ENCODE measurements at regions not wholly inside any gene's neighbourhood (a gene's known extent, or its start where the extent isn't known, plus 50 kb on each side); places are given as distances from the start of the nearest gene placed in this dataset.

GRCh38 chr21:30962013-30962412, 76.3 kb downstream of the KRTAP19-8 start:
- DNase-seq (ENCODE audit: low read depth, low spot score) (no peak), FAIRE-seq (no peak)
- no peak overlapping the region for H3K9ac ChIP-seq (replicated peaks; ENCODE audit: extremely low read depth, insufficient read depth, low read length)
- dilution Hi-C loops (cut with MboI; ENCODE audit: extremely low pct_ligation_motif_present, low sequenced_read_pairs) (no loop called here), intact Hi-C loops (cut with micrococcal nuclease) (no loop called here)
- ChIA-PET CTCF (no interaction called here), POLR2A (no interaction called here)
- TF ChIP-seq GATA2 (IDR thresholded peaks at IDR 0.05; ENCODE audit: insufficient read depth, insufficient read length, low read depth, low read length), result no peak
- TF ChIP-seq POLR2AphosphoS5 (IDR thresholded peaks at IDR 0.05; ENCODE audit: insufficient read depth, low read depth, low read length), result no peak
- no peak for TF ChIP-seq MAX (IDR thresholded peaks at IDR 0.05; ENCODE audit: insufficient read depth, insufficient read length)
- no peak for TF ChIP-seq POLR2A (IDR thresholded peaks at IDR 0.05; ENCODE audit: low read depth, low read length)
- TF ChIP-seq MYC (IDR thresholded peaks at IDR 0.05; ENCODE audit: low read depth, low read length), result no peak
- no peak for TF ChIP-seq EZH2 (IDR thresholded peaks at IDR 0.05; ENCODE audit: borderline replicate concordance, low read depth, low read length, severe bottlenecking)
- no peak for TF ChIP-seq JUN (IDR thresholded peaks at IDR 0.05; ENCODE audit: borderline replicate concordance, insufficient read depth, insufficient read length, low read depth)
- no peak for TF ChIP-seq FOS (IDR thresholded peaks at IDR 0.05; ENCODE audit: borderline replicate concordance, insufficient read depth, low read length)
- TF ChIP-seq, protein P1, sequence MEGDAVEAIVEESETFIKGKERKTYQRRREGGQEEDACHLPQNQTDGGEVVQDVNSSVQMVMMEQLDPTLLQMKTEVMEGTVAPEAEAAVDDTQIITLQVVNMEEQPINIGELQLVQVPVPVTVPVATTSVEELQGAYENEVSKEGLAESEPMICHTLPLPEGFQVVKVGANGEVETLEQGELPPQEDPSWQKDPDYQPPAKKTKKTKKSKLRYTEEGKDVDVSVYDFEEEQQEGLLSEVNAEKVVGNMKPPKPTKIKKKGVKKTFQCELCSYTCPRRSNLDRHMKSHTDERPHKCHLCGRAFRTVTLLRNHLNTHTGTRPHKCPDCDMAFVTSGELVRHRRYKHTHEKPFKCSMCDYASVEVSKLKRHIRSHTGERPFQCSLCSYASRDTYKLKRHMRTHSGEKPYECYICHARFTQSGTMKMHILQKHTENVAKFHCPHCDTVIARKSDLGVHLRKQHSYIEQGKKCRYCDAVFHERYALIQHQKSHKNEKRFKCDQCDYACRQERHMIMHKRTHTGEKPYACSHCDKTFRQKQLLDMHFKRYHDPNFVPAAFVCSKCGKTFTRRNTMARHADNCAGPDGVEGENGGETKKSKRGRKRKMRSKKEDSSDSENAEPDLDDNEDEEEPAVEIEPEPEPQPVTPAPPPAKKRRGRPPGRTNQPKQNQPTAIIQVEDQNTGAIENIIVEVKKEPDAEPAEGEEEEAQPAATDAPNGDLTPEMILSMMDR (IDR thresholded peaks at IDR 0.05; ENCODE audit: extremely low read depth in 1 of 2, insufficient read depth in 1 of 2, low read depth in 1 of 2, low read length in 2 of 2), result no peak
- no peaks in the 10 kb centered on the region for H3K27me3 ChIP-seq (ENCODE audit: control insufficient read depth in 2 of 2, insufficient read depth in 2 of 2, low read length in 2 of 2)
- no peak overlapping the region for H3K4me2 ChIP-seq (ENCODE audit: insufficient read depth, low read length)
- no peaks in the 10 kb centered on the region for H4K20me1 ChIP-seq (replicated peaks; ENCODE audit: control insufficient read depth, extremely low read depth, insufficient read depth, low read length)
- H2AFZ ChIP-seq (ENCODE audit: low read depth, low read length), result no peak overlapping the region
- H3K36me3 ChIP-seq (ENCODE audit: control insufficient read depth in 2 of 2, extremely low read depth in 1 of 2, insufficient read depth in 2 of 2, low read length in 2 of 2), result no peaks in the 10 kb centered on the region
- no peaks in the 10 kb centered on the region for H3K9me1 ChIP-seq (replicated peaks; ENCODE audit: control insufficient read depth, extremely low read depth, insufficient read depth, low read length)
- no peak overlapping the region for H3K27ac ChIP-seq (ENCODE audit: insufficient read depth, low read depth, low read length)
- H3K4me3 ChIP-seq (replicated peaks in 1 of 3; ENCODE audit: insufficient read depth in 1 of 3, low read depth in 1 of 3, low read length in 3 of 3), result no peak overlapping the region
- no TSS peak for BruUV-seq (replicated peaks)
- peaks cover 7% of the 10 kb centered on the region for H3K9me3 ChIP-seq (replicated peaks; ENCODE audit: control insufficient read depth, insufficient read depth, low read length)
- no peaks in the 10 kb centered on the region for H3K79me2 ChIP-seq (ENCODE audit: control insufficient read depth, insufficient read depth, low read length)
- H3K4me1 ChIP-seq (ENCODE audit: control insufficient read depth, extremely low read depth, insufficient read depth, low read length), result no peaks in the 10 kb centered on the region
